Right cardiac atrium (tissue), 5 donors: ENCODE measurements at regions not wholly inside any gene's neighbourhood (a gene's known extent, or its start where the extent isn't known, plus 50 kb on each side); places are given as distances from the start of the nearest gene placed in this dataset.

ENCODE experiments used
- ATAC-seq, 2 donors: fragments of 200-7000 bp; cut with Tn5 transposase; one replicate each; pipeline versions ENCODE4 v1.8.0 to v1.9.1; 2020; ENCODE audit warnings: moderate library complexity in 2 of 2, mild to moderate bottlenecking in 1 of 2
- DNase-seq, 3 donors: peaks; one replicate each; pipeline ENCODE4 v3.0.0-alpha.2; 2020
- H3K27ac ChIP-seq: one replicate; pipeline ENCODE4 v1.5.1; 2013; ENCODE audit warnings: mild to moderate bottlenecking, low read length, control low read depth, moderate library complexity
- H3K27me3 ChIP-seq: one replicate; pipeline ENCODE4 v1.6.1; 2013; ENCODE audit not compliant: control insufficient read depth, insufficient read depth
- H3K4me1 ChIP-seq: one replicate; pipeline ENCODE4 v1.6.1; 2013; ENCODE audit warnings: low read length; ENCODE audit not compliant: control insufficient read depth, insufficient read depth
- H3K4me3 ChIP-seq: one replicate; pipeline ENCODE4 v1.5.1; 2013; ENCODE audit warnings: low read length, control low read depth
- H3K9me3 ChIP-seq: one replicate; pipeline ENCODE4 v1.6.1; 2013; ENCODE audit warnings: low read length; ENCODE audit not compliant: control insufficient read depth
- WGBS: extraction: QIAGEN DNeasy Blood & Tissue Kit; methylation state at CpG from one replicate; pipeline ENCODE4 v1.1.7; 2013; 5-methylcytosine and 5-hydroxymethylcytosine counted together
- intact Hi-C, 4 donors: fragments of 100-400 bp; cut with DNase I; formaldehyde crosslinking; loops; one replicate each; pipeline versions ENCODE4 v1.11.0 to v1.14.0; 2022 to 2023
- donor health status: healthy with polysubstance abuse.
- donor health status: DM: no; HTN: yes; CAD: no.
- donor health status: DM: no; HTN: no; CAD: no.
- donor health status: DM: no; HTN: yes; CAD: no; lungs with severe emphysema.
- donor health status: DM: yes; HTN: yes; CAD: no.

- Histone ChIP-seq H3K4me1 (no peaks in the 10 kb centered on the region), H3K9me3 (no peaks in the 10 kb centered on the region), H3K27ac (no peak overlapping the region), H3K27me3 (no peaks in the 10 kb centered on the region), H3K4me3 (no peak overlapping the region)
- ATAC-seq (no peak), DNase-seq (no peak)
- intact Hi-C loops, result no loop called here
Observed at GRCh38 chr13:90374168-90374567, 973.3 kb upstream of the MIR17HG start.

- no peak for ATAC-seq
- no peak for DNase-seq
- Histone ChIP-seq H3K4me3 (no peak overlapping the region), H3K27me3 (no peaks in the 10 kb centered on the region), H3K9me3 (no peaks in the 10 kb centered on the region), H3K27ac (no peak overlapping the region), H3K4me1 (no peaks in the 10 kb centered on the region)
- 80% methylated on average over 4 of the region's 4 CpGs for WGBS
- intact Hi-C loops, result no loop called here
Observed at GRCh38 chr13:90375851-90376250, 971.6 kb upstream of the MIR17HG start.

GRCh38 chr13:90382425-90382824 lies 965.1 kb upstream of the MIR17HG start:
- DNase-seq (no peak), ATAC-seq (no peak)
- Histone ChIP-seq H3K4me1 (no peaks in the 10 kb centered on the region), H3K9me3 (no peaks in the 10 kb centered on the region), H3K27ac (no peak overlapping the region), H3K27me3 (no peaks in the 10 kb centered on the region), H3K4me3 (no peak overlapping the region)
- intact Hi-C loops, result no loop called here
- WGBS, result 88% methylated on average over 1 of the region's 1 CpG

- intact Hi-C loops, result no loop called here
- DNase-seq (no peak), ATAC-seq (no peak)
- Histone ChIP-seq H3K4me3 (no peak overlapping the region), H3K4me1 (no peaks in the 10 kb centered on the region), H3K27ac (no peak overlapping the region), H3K27me3 (no peaks in the 10 kb centered on the region), H3K9me3 (no peaks in the 10 kb centered on the region)
- 91% methylated on average over 4 of the region's 4 CpGs for WGBS
Observed at GRCh38 chr13:90385781-90386489, 961.6 kb upstream of the MIR17HG start.

GRCh38 chr13:90388887-90389452 lies 958.5 kb upstream of the MIR17HG start:
- ATAC-seq (no peak), DNase-seq (no peak)
- H3K4me1 ChIP-seq, result no peaks in the 10 kb centered on the region
- H3K4me3 ChIP-seq, result no peak overlapping the region
- H3K9me3 ChIP-seq, result no peaks in the 10 kb centered on the region
- intact Hi-C loops, result no loop called here
- WGBS, result 75% methylated on average over 2 of the region's 2 CpGs
- no peaks in the 10 kb centered on the region for H3K27me3 ChIP-seq
- H3K27ac ChIP-seq, result no peak overlapping the region

GRCh38 chr13:90389537-90389936 lies 958.0 kb upstream of the MIR17HG start:
- 92% methylated on average over 2 of the region's 2 CpGs for WGBS
- DNase-seq (no peak), ATAC-seq (no peak)
- no peaks in the 10 kb centered on the region for H3K4me1 ChIP-seq
- intact Hi-C loops, result no loop called here
- H3K27me3 ChIP-seq, result no peaks in the 10 kb centered on the region
- no peak overlapping the region for H3K4me3 ChIP-seq
- no peaks in the 10 kb centered on the region for H3K9me3 ChIP-seq
- no peak overlapping the region for H3K27ac ChIP-seq

- H3K9me3 ChIP-seq, result no peaks in the 10 kb centered on the region
- no peak overlapping the region for H3K4me3 ChIP-seq
- DNase-seq (no peak), ATAC-seq (no peak)
- no peak overlapping the region for H3K27ac ChIP-seq
- H3K4me1 ChIP-seq, result no peaks in the 10 kb centered on the region
- intact Hi-C loops, result no loop called here
- H3K27me3 ChIP-seq, result no peaks in the 10 kb centered on the region
Observed at GRCh38 chr13:90393408-90393807, 954.1 kb upstream of the MIR17HG start.

GRCh38 chr13:90395348-90395747 lies 952.1 kb upstream of the MIR17HG start:
- DNase-seq (no peak), ATAC-seq (no peak)
- no peaks in the 10 kb centered on the region for H3K9me3 ChIP-seq
- intact Hi-C loops, result no loop called here
- no peaks in the 10 kb centered on the region for H3K4me1 ChIP-seq
- H3K27me3 ChIP-seq, result no peaks in the 10 kb centered on the region
- no peak overlapping the region for H3K4me3 ChIP-seq
- no peak overlapping the region for H3K27ac ChIP-seq

GRCh38 chr13:90395846-90396245 lies 951.6 kb upstream of the MIR17HG start:
- Histone ChIP-seq H3K27me3 (no peaks in the 10 kb centered on the region), H3K4me1 (no peaks in the 10 kb centered on the region), H3K27ac (no peak overlapping the region), H3K4me3 (no peak overlapping the region), H3K9me3 (no peaks in the 10 kb centered on the region)
- intact Hi-C loops, result no loop called here
- no peak for ATAC-seq
- no peak for DNase-seq
- WGBS, result 85% methylated on average over 3 of the region's 3 CpGs

GRCh38 chr13:90396266-90396665 lies 951.2 kb upstream of the MIR17HG start:
- intact Hi-C loops, result no loop called here
- no peak for DNase-seq
- Histone ChIP-seq H3K9me3 (no peaks in the 10 kb centered on the region), H3K4me1 (no peaks in the 10 kb centered on the region), H3K27me3 (no peaks in the 10 kb centered on the region), H3K4me3 (no peak overlapping the region), H3K27ac (no peak overlapping the region)
- no peak for ATAC-seq

GRCh38 chr13:90397503-90397902 lies 950.0 kb upstream of the MIR17HG start:
- no peak overlapping the region for H3K4me3 ChIP-seq
- no peaks in the 10 kb centered on the region for H3K27me3 ChIP-seq
- no peak overlapping the region for H3K27ac ChIP-seq
- WGBS, result 87% methylated on average over 4 of the region's 4 CpGs
- no peaks in the 10 kb centered on the region for H3K4me1 ChIP-seq
- no peak for DNase-seq
- no peak for ATAC-seq
- intact Hi-C loops, result no loop called here
- no peaks in the 10 kb centered on the region for H3K9me3 ChIP-seq

- intact Hi-C loops, result no loop called here
- DNase-seq (no peak), ATAC-seq (no peak)
- Histone ChIP-seq H3K4me1 (no peaks in the 10 kb centered on the region), H3K27ac (no peak overlapping the region), H3K4me3 (no peak overlapping the region), H3K27me3 (no peaks in the 10 kb centered on the region), H3K9me3 (no peaks in the 10 kb centered on the region)
Observed at GRCh38 chr13:90400372-90400771, 947.1 kb upstream of the MIR17HG start.
